ENCODE measurements at regions not wholly inside any gene's neighbourhood (a gene's known extent, or its start where the extent isn't known, plus 50 kb on each side); places are given as distances from the start of the nearest gene placed in this dataset.
"Not testable (repeated sequence)": the region's sequence is repeated elsewhere in the genome, so short reads cannot be mapped to it uniquely, and the experiment has no call there.

DNA sequence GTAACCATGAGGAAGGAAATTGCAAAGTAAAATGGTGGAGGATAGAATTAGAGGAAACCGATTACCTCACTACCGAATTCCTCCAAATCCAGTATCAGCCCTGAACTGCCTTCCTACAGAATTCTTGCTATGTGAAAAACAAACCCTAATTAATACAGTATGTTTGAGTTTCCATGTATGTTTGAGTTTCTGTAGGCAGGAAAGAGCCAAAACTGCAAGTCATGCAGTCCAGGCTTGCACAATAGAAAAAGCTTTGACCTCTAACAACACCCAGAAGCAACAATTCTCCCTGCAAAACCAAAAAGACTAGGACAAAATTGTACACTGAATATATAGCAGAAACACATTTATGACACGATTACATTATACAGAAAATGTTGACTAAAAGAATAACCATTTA lies 614.8 kb downstream of the DIPK2A start:
- Mint-ChIP-seq H3K27ac (ENCODE audit: unreplicated experiment) (no peak overlapping the region), H3K9me3 (ENCODE audit: unreplicated experiment) (peaks cover 2% of the 10 kb centered on the region), H3K27me3 (ENCODE audit: low read depth, unreplicated experiment) (no peaks in the 10 kb centered on the region), H3K36me3 (ENCODE audit: low read depth, unreplicated experiment) (no peaks in the 10 kb centered on the region), H3K4me3 (ENCODE audit: unreplicated experiment) (no peak overlapping the region), H3K4me1 (ENCODE audit: low read depth, unreplicated experiment) (peaks cover 5% of the 10 kb centered on the region)
- no peak overlapping the region for H3K27ac ChIP-seq (ENCODE audit: low read depth, low read length)
- no peak overlapping the region for H2AFZ ChIP-seq (ENCODE audit: low read depth, low read length)
- no peaks in the 10 kb centered on the region for H3K36me3 ChIP-seq (ENCODE audit: insufficient read depth, low read length)
- TF ChIP-seq, protein P1, sequence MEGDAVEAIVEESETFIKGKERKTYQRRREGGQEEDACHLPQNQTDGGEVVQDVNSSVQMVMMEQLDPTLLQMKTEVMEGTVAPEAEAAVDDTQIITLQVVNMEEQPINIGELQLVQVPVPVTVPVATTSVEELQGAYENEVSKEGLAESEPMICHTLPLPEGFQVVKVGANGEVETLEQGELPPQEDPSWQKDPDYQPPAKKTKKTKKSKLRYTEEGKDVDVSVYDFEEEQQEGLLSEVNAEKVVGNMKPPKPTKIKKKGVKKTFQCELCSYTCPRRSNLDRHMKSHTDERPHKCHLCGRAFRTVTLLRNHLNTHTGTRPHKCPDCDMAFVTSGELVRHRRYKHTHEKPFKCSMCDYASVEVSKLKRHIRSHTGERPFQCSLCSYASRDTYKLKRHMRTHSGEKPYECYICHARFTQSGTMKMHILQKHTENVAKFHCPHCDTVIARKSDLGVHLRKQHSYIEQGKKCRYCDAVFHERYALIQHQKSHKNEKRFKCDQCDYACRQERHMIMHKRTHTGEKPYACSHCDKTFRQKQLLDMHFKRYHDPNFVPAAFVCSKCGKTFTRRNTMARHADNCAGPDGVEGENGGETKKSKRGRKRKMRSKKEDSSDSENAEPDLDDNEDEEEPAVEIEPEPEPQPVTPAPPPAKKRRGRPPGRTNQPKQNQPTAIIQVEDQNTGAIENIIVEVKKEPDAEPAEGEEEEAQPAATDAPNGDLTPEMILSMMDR (IDR thresholded peaks at IDR 0.05; ENCODE audit: insufficient read depth, low read depth, low read length), result no peak
- TF ChIP-seq EZH2 (IDR thresholded peaks at IDR 0.05; ENCODE audit: insufficient read depth, low read length), result no peak
- DNase-seq (ENCODE audit: low read depth) (peak; percentile 4), FAIRE-seq (no peak)
- no peak overlapping the region for H3K9ac ChIP-seq (ENCODE audit: low read length)
- no peak overlapping the region for H3K4me3 ChIP-seq (ENCODE audit: insufficient read depth, low read depth, low read length)
- H3K27me3 ChIP-seq (ENCODE audit: insufficient read depth, low read length), result no peaks in the 10 kb centered on the region
- no peak overlapping the region for H3K4me2 ChIP-seq (ENCODE audit: low read length)
- no peaks in the 10 kb centered on the region for H3K9me3 ChIP-seq (ENCODE audit: insufficient read depth, low read depth, low read length)
- H3K4me1 ChIP-seq (ENCODE audit: insufficient read depth, low read length), result peaks cover 3% of the 10 kb centered on the region
- H4K20me1 ChIP-seq (ENCODE audit: insufficient read depth, low read length), result no peaks in the 10 kb centered on the region
- no peaks in the 10 kb centered on the region for H3K79me2 ChIP-seq (ENCODE audit: insufficient read depth, low read length)

DNA sequence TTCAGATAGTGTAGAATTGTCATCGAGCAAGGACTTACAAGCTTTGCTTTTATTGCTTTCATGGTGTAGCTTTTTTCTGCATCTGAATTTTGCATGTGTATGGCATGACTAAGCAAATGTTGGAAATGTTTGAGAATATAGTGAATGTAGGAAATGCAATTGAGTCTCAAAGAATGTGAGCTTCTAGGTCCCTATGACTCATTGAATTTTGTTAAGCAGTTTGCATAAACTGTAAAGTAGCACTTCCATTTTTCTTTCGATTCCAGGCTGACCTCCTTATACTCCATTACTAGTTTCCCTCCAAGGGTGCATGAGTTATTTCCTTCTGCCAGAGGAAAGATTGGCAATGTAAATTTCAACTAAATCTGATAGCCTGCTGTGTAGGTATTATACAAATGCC lies 619.2 kb downstream of the DIPK2A start:
- peaks cover 3% of the 10 kb centered on the region for H3K4me1 ChIP-seq (ENCODE audit: insufficient read depth, low read length)
- TF ChIP-seq EZH2 (IDR thresholded peaks at IDR 0.05; ENCODE audit: insufficient read depth, low read length), result no peak
- TF ChIP-seq, protein P1 (IDR thresholded peaks at IDR 0.05; ENCODE audit: insufficient read depth, low read depth, low read length), result no peak
- H4K20me1 ChIP-seq (ENCODE audit: insufficient read depth, low read length), result no peaks in the 10 kb centered on the region
- no peak overlapping the region for H3K9ac ChIP-seq (ENCODE audit: low read length)
- Mint-ChIP-seq H3K9me3 (ENCODE audit: unreplicated experiment) (no peaks in the 10 kb centered on the region), H3K4me1 (ENCODE audit: low read depth, unreplicated experiment) (peaks cover 5% of the 10 kb centered on the region), H3K4me3 (ENCODE audit: unreplicated experiment) (no peak overlapping the region), H3K36me3 (ENCODE audit: low read depth, unreplicated experiment) (no peaks in the 10 kb centered on the region), H3K27ac (ENCODE audit: unreplicated experiment) (peak overlapping the region; percentile 13), H3K27me3 (ENCODE audit: low read depth, unreplicated experiment) (no peaks in the 10 kb centered on the region)
- no peaks in the 10 kb centered on the region for H3K36me3 ChIP-seq (ENCODE audit: insufficient read depth, low read length)
- H3K9me3 ChIP-seq (ENCODE audit: insufficient read depth, low read depth, low read length), result no peaks in the 10 kb centered on the region
- no peaks in the 10 kb centered on the region for H3K79me2 ChIP-seq (ENCODE audit: insufficient read depth, low read length)
- peak overlapping the region; percentile 20 for H2AFZ ChIP-seq (ENCODE audit: low read depth, low read length)
- H3K27ac ChIP-seq (ENCODE audit: low read depth, low read length), result no peak overlapping the region
- peak overlapping the region; percentile 70 for H3K4me2 ChIP-seq (ENCODE audit: low read length)
- peak overlapping the region; percentile 4 for H3K4me3 ChIP-seq (ENCODE audit: insufficient read depth, low read depth, low read length)
- H3K27me3 ChIP-seq (ENCODE audit: insufficient read depth, low read length), result no peaks in the 10 kb centered on the region
- FAIRE-seq (peak; percentile 76), DNase-seq (ENCODE audit: low read depth) (peak; percentile 84)

DNA sequence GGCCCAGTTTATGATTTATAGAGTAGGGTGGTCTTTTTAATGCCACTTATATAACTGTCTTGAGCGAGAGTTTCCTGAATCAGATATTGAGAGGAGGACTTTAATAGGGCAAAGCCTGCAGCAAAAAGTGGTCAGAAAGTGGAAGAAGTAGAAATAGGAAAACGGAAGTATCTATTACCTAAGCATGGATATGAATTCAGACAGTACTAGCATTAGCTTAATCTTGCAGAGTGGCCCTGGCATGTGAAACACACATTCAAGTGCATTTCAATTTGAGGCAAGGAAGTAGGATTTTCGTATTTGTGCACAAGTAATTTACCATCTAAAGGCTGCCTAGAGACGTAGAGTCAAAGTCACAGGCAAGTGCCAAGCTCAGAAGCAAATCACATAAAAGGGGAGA lies 622.3 kb downstream of the DIPK2A start:
- Histone ChIP-seq H3K36me3 (ENCODE audit: insufficient read depth, low read length) (no peaks in the 10 kb centered on the region), H2AFZ (ENCODE audit: low read depth, low read length) (no peak overlapping the region), H3K9ac (ENCODE audit: low read length) (no peak overlapping the region), H3K4me2 (ENCODE audit: low read length) (no peak overlapping the region), H3K27ac (ENCODE audit: low read depth, low read length) (no peak overlapping the region), H3K79me2 (ENCODE audit: insufficient read depth, low read length) (no peaks in the 10 kb centered on the region), H3K9me3 (ENCODE audit: insufficient read depth, low read depth, low read length) (peaks cover 3% of the 10 kb centered on the region), H4K20me1 (ENCODE audit: insufficient read depth, low read length) (no peaks in the 10 kb centered on the region), H3K27me3 (ENCODE audit: insufficient read depth, low read length) (no peaks in the 10 kb centered on the region), H3K4me3 (ENCODE audit: insufficient read depth, low read depth, low read length) (no peak overlapping the region), H3K4me1 (ENCODE audit: insufficient read depth, low read length) (peaks cover 3% of the 10 kb centered on the region)
- TF ChIP-seq, protein P1 (IDR thresholded peaks at IDR 0.05; ENCODE audit: insufficient read depth, low read depth, low read length), result no peak
- TF ChIP-seq EZH2 (IDR thresholded peaks at IDR 0.05; ENCODE audit: insufficient read depth, low read length), result no peak
- Mint-ChIP-seq H3K27ac (ENCODE audit: unreplicated experiment) (no peak overlapping the region), H3K4me1 (ENCODE audit: low read depth, unreplicated experiment) (peaks cover 5% of the 10 kb centered on the region), H3K27me3 (ENCODE audit: low read depth, unreplicated experiment) (no peaks in the 10 kb centered on the region), H3K9me3 (ENCODE audit: unreplicated experiment) (peaks cover 9% of the 10 kb centered on the region), H3K4me3 (ENCODE audit: unreplicated experiment) (no peak overlapping the region), H3K36me3 (ENCODE audit: low read depth, unreplicated experiment) (no peaks in the 10 kb centered on the region)
- no peak for FAIRE-seq
- no peak for DNase-seq (ENCODE audit: low read depth)

DNA sequence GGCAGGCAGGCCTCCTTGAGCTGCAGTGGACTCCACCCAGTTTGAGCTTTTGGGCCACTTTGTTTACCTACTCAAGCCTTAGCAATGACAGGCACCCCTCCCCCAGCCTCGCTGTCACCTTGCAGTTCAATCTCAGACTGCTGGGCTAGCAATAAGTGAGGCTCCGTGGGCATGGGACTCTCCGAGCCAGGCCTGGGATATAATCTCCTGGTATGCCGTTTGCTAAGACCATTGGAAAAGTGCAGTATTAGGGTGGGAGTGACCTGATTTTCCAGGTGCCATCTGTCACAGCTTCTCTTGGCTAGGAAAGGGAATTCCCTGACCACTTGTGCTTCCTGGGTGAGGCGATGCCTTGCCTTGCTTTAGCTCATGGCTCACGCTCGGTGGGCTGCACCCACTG lies 648.6 kb downstream of the DIPK2A start:
- H3K79me2 ChIP-seq (ENCODE audit: insufficient read depth, low read length); FAIRE-seq; H3K4me1 ChIP-seq (ENCODE audit: insufficient read depth, low read length); H3K36me3 ChIP-seq (ENCODE audit: insufficient read depth, low read length); H3K4me2 ChIP-seq (ENCODE audit: low read length); H4K20me1 ChIP-seq (ENCODE audit: insufficient read depth, low read length); H3K9me3 ChIP-seq (ENCODE audit: insufficient read depth, low read depth, low read length); DNase-seq (ENCODE audit: low read depth); H3K36me3 Mint-ChIP-seq (ENCODE audit: low read depth, unreplicated experiment); H3K4me3 ChIP-seq (ENCODE audit: insufficient read depth, low read depth, low read length); H2AFZ ChIP-seq (ENCODE audit: low read depth, low read length); H3K9ac ChIP-seq (ENCODE audit: low read length); H3K27ac ChIP-seq (ENCODE audit: low read depth, low read length); H3K4me1 Mint-ChIP-seq (ENCODE audit: low read depth, unreplicated experiment); H3K4me3 Mint-ChIP-seq (ENCODE audit: unreplicated experiment); H3K27me3 Mint-ChIP-seq (ENCODE audit: low read depth, unreplicated experiment); H3K27me3 ChIP-seq (ENCODE audit: insufficient read depth, low read length); H3K27ac Mint-ChIP-seq (ENCODE audit: unreplicated experiment): not testable (repeated sequence)
- peaks cover 15% of the 10 kb centered on the region for H3K9me3 Mint-ChIP-seq (ENCODE audit: unreplicated experiment)

All from astrocyte (in vitro differentiated cells and primary cell).